ENCODE measurements at regions not wholly inside any gene's neighbourhood (a gene's known extent, or its start where the extent isn't known, plus 50 kb on each side); places are given as distances from the start of the nearest gene placed in this dataset.

- Histone ChIP-seq H3K4me3 (ENCODE audit: low read depth, low read length, poor library complexity, severe bottlenecking) (no peak overlapping the region), H3K4me1 (ENCODE audit: insufficient read depth, low read length, severe bottlenecking) (no peaks in the 10 kb centered on the region)
- TF ChIP-seq, protein P1, sequence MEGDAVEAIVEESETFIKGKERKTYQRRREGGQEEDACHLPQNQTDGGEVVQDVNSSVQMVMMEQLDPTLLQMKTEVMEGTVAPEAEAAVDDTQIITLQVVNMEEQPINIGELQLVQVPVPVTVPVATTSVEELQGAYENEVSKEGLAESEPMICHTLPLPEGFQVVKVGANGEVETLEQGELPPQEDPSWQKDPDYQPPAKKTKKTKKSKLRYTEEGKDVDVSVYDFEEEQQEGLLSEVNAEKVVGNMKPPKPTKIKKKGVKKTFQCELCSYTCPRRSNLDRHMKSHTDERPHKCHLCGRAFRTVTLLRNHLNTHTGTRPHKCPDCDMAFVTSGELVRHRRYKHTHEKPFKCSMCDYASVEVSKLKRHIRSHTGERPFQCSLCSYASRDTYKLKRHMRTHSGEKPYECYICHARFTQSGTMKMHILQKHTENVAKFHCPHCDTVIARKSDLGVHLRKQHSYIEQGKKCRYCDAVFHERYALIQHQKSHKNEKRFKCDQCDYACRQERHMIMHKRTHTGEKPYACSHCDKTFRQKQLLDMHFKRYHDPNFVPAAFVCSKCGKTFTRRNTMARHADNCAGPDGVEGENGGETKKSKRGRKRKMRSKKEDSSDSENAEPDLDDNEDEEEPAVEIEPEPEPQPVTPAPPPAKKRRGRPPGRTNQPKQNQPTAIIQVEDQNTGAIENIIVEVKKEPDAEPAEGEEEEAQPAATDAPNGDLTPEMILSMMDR (IDR thresholded peaks at IDR 0.05; ENCODE audit: low read length) = no peak
- TF ChIP-seq EZH2 (IDR thresholded peaks at IDR 0.05; ENCODE audit: borderline replicate concordance, low read length) = no peak
Observed at GRCh38 chr10:130737186-130737585, 574.3 kb downstream of the TCERG1L start.

DNA sequence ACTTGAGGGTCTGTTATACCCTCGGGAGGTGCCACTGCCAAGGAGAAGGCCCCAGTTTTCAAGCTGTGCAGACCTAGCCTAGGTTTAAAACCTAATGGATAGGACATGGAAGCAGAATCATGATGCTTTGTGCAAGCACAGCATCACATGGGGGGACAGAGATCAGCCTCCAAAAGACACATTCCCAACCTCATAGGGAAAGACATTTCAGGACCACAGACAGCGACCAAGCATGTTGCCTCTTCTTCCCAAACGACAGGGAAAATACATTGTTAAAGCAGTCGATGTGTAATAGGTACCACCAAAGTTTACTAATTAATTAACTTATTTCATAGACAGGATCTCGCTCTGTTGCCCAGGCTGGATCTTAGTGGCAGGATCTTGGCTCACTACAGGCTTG, 573.9 kb downstream of the TCERG1L start:
- H3K27me3 ChIP-seq (ENCODE audit: insufficient read depth, low read length) = no peaks in the 10 kb centered on the region
- H3K27ac ChIP-seq (ENCODE audit: low read depth, low read length, poor library complexity, severe bottlenecking) = no peak overlapping the region
- H2AFZ ChIP-seq (ENCODE audit: low read length) = no peak overlapping the region
- H3K9ac ChIP-seq (ENCODE audit: low read length) = no peak overlapping the region
- H4K20me1 ChIP-seq (ENCODE audit: insufficient read depth, low read length) = no peaks in the 10 kb centered on the region
- TF ChIP-seq EZH2 (IDR thresholded peaks at IDR 0.05; ENCODE audit: borderline replicate concordance, low read length) = no peak
- H3K79me2 ChIP-seq (ENCODE audit: insufficient read depth, low read length) = no peaks in the 10 kb centered on the region
- H3K4me1 ChIP-seq (ENCODE audit: insufficient read depth, low read length, severe bottlenecking) = no peaks in the 10 kb centered on the region
- H3K4me2 ChIP-seq (ENCODE audit: low read length) = no peak overlapping the region
- H3K9me3 ChIP-seq (ENCODE audit: low read length) = no peaks in the 10 kb centered on the region
- H3K36me3 ChIP-seq (ENCODE audit: insufficient read depth, low read length) = no peaks in the 10 kb centered on the region
- no peak overlapping the region for H3K4me3 ChIP-seq (ENCODE audit: low read depth, low read length, poor library complexity, severe bottlenecking)
- H3F3A ChIP-seq (ENCODE audit: insufficient read depth, low read length) = no peaks in the 10 kb centered on the region
- no peaks in the 10 kb centered on the region for H3K9me2 ChIP-seq (ENCODE audit: low read depth, low read length)

More at GRCh38 chr10:130737186-130737585, 574.3 kb downstream of the TCERG1L start:
- Histone ChIP-seq H3K79me2 (ENCODE audit: insufficient read depth, low read length) (no peaks in the 10 kb centered on the region), H3K36me3 (ENCODE audit: insufficient read depth, low read length) (no peaks in the 10 kb centered on the region), H3F3A (ENCODE audit: insufficient read depth, low read length) (no peaks in the 10 kb centered on the region), H2AFZ (ENCODE audit: low read length) (no peak overlapping the region), H3K9me3 (ENCODE audit: low read length) (no peaks in the 10 kb centered on the region), H3K9me2 (ENCODE audit: low read depth, low read length) (no peaks in the 10 kb centered on the region), H3K27me3 (ENCODE audit: insufficient read depth, low read length) (no peaks in the 10 kb centered on the region), H4K20me1 (ENCODE audit: insufficient read depth, low read length) (no peaks in the 10 kb centered on the region), H3K9ac (ENCODE audit: low read length) (no peak overlapping the region), H3K27ac (ENCODE audit: low read depth, low read length, poor library complexity, severe bottlenecking) (no peak overlapping the region), H3K4me2 (ENCODE audit: low read length) (no peak overlapping the region)

GRCh38 chr10:130739016-130739756, 572.3 kb downstream of the TCERG1L start:
- Histone ChIP-seq H3F3A (ENCODE audit: insufficient read depth, low read length) (no peaks in the 10 kb centered on the region), H3K9me2 (ENCODE audit: low read depth, low read length) (no peaks in the 10 kb centered on the region), H3K27me3 (ENCODE audit: insufficient read depth, low read length) (no peaks in the 10 kb centered on the region), H3K9ac (ENCODE audit: low read length) (no peak overlapping the region), H2AFZ (ENCODE audit: low read length) (no peak overlapping the region), H3K27ac (ENCODE audit: low read depth, low read length, poor library complexity, severe bottlenecking) (no peak overlapping the region), H3K4me1 (ENCODE audit: insufficient read depth, low read length, severe bottlenecking) (no peaks in the 10 kb centered on the region), H3K9me3 (ENCODE audit: low read length) (no peaks in the 10 kb centered on the region), H3K79me2 (ENCODE audit: insufficient read depth, low read length) (no peaks in the 10 kb centered on the region), H3K4me3 (ENCODE audit: low read depth, low read length, poor library complexity, severe bottlenecking) (no peak overlapping the region), H3K4me2 (ENCODE audit: low read length) (no peak overlapping the region), H3K36me3 (ENCODE audit: insufficient read depth, low read length) (no peaks in the 10 kb centered on the region), H4K20me1 (ENCODE audit: insufficient read depth, low read length) (no peaks in the 10 kb centered on the region)
- TF ChIP-seq, protein P1 (IDR thresholded peaks at IDR 0.05; ENCODE audit: low read length) = no peak
- TF ChIP-seq EZH2 (IDR thresholded peaks at IDR 0.05; ENCODE audit: borderline replicate concordance, low read length) = no peak

DNA sequence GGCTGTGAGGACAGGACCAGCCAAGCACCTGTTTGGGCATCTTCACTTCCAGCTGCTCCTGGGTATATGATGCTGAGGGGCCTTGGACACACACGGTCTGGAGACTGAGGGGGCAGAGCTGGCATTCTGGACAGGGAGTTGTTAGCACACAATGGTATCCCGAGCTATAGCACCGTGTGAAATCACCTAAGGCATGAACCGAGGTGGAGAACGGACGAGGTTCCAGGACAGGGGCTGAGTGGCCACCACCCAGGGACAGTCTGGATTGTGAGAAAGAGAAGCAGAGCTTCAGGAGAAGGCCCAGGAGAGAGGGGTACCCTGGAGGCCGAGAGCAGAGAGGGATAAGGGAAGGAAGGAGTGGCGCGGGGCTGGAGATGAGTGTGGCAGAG, 571.8 kb downstream of the TCERG1L start:
- no peaks in the 10 kb centered on the region for H3K4me1 ChIP-seq (ENCODE audit: insufficient read depth, low read length, severe bottlenecking)
- TF ChIP-seq EZH2 (IDR thresholded peaks at IDR 0.05; ENCODE audit: borderline replicate concordance, low read length) = no peak
- TF ChIP-seq, protein P1 (IDR thresholded peaks at IDR 0.05; ENCODE audit: low read length) = no peak
- no peaks in the 10 kb centered on the region for H3K9me2 ChIP-seq (ENCODE audit: low read depth, low read length)
- H3K9ac ChIP-seq (ENCODE audit: low read length) = no peak overlapping the region
- no peaks in the 10 kb centered on the region for H4K20me1 ChIP-seq (ENCODE audit: insufficient read depth, low read length)
- no peaks in the 10 kb centered on the region for H3K79me2 ChIP-seq (ENCODE audit: insufficient read depth, low read length)
- no peak overlapping the region for H3K27ac ChIP-seq (ENCODE audit: low read depth, low read length, poor library complexity, severe bottlenecking)
- H3K9me3 ChIP-seq (ENCODE audit: low read length) = no peaks in the 10 kb centered on the region
- H3K4me2 ChIP-seq (ENCODE audit: low read length) = no peak overlapping the region
- no peak overlapping the region for H2AFZ ChIP-seq (ENCODE audit: low read length)
- no peak overlapping the region for H3K4me3 ChIP-seq (ENCODE audit: low read depth, low read length, poor library complexity, severe bottlenecking)
- no peaks in the 10 kb centered on the region for H3K36me3 ChIP-seq (ENCODE audit: insufficient read depth, low read length)
- no peaks in the 10 kb centered on the region for H3F3A ChIP-seq (ENCODE audit: insufficient read depth, low read length)
- no peaks in the 10 kb centered on the region for H3K27me3 ChIP-seq (ENCODE audit: insufficient read depth, low read length)
